HG03064 (cell line): ENCODE measurements at regions not wholly inside any gene's neighbourhood (a gene's known extent, or its start where the extent isn't known, plus 50 kb on each side); places are given as distances from the start of the nearest gene placed in this dataset.
"Not testable (repeated sequence)": the region's sequence is repeated elsewhere in the genome, so short reads cannot be mapped to it uniquely, and the experiment has no call there.

Experiments used
- ATAC-seq: cut with Tn5 transposase; IDR thresholded peaks from one replicate; pipeline ENCODE4 v1.9.1; 2021; ENCODE audit warnings: low read depth; ENCODE audit not compliant: unreplicated experiment

DNA sequence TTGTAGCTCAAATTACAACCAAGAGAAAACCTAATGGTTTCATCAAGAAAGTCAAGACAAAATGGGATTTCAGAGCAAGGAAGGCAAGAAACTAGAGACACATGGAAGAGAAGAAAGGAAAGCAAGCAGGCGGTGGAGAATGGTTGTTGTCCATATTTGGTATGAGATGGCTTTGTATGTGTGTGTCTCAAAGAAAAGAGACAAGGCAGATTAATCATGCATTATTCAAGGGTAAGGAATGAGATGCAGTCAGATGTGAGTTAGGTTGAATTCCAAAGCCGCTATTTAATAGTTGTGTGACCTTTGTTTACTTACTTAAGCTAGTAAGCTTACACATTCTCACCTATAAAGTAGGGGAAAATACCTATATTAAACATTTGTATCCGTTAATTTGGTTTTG, 1029.6 kb downstream of the CDH11 start:
- no peak for ATAC-seq

DNA sequence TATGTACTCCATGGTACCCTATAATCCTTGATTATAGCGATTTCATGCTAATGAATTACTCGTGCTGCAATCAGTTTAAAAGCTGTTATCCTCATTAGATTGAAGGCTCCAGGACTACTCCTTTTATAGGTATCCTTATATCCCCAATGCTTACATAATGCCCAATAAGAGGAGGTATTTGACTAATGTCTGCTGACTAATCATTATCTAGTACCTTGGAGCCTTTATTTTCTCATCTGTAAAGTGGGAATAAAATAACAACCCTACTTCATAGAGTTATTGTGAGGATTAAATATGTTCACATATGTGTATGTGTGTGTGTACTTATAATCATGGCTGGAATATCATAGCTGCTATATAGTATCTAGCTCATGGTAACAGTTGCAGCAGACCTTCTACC, 1031.5 kb downstream of the CDH11 start:
- ATAC-seq: no peak

DNA sequence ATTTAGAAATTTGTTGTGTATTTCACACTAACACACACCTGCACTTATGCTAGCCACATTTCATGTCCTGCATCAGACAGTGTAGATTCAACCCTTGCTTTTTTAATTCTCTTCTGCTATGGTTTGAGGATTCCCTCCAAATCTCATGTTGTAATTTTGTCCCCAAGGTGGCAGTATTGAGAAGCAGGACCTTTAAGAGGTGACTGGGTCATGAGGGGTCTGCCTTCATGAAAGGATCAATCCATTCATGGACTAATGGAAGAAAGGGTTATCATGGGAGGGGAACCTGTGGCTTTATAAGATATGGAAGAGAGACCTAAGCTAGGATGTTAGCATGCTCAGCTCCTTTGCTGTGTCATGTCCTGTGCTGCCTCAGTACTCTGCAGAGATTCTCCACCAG, 1032.2 kb downstream of the CDH11 start:
- no peak for ATAC-seq

DNA sequence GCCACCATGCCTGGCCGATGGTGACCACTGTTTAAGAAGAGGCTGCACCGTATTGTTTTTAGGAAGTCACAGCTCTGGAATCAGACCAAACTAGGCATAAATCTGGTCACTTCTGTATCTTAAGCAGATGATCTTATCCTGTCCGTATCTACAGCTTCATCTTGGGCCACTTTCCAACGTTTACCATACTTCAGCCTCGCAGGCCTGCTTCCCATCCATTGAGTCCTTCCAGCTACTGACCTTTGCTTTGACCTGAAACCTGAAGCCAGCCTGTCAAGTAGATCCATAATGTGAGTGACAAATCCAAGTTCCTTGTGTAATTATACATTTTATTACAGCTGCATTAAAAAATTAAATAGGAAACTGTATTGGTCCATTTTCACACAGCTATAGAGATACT, 1033.0 kb downstream of the CDH11 start:
- no peak for ATAC-seq

DNA sequence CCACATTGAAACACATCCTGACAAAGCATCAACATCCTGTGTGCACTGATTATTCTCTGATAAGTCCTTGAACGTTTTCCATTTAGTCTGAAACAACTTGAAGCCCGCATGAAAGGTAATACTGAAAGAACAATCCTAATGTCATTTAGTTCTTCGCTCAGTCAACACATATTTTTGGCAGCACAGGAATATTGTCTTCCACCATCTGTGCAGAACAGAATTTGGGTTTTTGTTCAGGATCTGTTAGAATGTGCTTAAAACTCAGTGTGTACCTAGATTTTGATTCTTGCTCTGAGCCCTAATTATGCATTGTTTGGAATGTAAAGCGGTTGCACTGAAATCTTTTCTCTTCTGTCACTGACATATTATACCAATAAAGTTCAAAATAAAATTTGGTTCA, 1036.6 kb downstream of the CDH11 start:
- ATAC-seq: no peak

DNA sequence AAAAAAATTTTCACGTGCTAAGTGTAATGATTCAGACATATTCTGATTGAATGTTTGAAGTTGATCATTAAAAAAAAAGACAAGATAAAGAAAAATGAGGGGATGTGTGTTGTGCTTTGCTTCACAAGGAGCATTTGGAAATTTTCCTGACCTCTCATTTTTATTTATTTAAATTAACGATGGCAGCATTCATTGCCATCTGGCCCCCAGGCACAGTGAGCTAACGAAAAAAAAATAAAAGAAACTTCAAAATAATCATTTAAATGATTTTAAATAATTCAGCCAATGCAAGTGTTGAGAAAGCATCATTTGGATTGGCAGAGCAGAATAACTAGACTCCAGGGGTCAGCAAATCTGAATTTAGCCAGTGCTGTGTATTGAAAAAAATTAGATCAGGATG, 1037.2 kb downstream of the CDH11 start:
- ATAC-seq: no peak

DNA sequence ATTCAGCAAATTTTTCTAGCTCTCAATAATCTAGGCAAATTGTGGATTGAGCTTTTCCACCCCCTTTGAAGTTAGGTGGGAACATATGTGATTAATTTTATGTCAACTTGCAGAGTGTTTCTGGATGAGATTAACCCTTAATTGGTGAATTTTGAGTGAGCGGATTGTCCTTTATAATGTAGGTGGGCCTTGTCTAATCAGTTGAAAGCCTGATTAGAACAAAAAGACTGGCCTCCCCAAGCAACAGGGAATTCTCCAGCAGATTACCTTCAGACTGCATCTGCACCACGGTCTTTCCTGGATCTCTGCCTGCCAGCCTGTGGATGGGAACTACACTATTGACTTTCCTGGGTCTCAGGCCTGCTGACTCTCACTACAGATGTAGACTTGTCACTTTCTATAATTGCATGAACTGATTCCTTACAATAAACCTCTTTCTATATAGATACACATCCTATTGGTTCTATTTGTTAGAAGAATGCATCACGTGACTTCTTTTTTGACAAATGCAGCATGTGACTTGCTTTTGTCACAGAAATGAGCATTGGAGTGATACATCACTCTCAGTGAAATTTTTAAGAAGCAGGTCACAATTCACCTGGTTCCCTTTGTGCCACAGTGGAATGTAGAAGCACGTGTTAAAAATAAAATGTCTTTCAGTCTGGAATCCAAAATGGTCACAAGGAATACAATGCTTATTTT, 1038.3 kb downstream of the CDH11 start:
- ATAC-seq: no peak

DNA sequence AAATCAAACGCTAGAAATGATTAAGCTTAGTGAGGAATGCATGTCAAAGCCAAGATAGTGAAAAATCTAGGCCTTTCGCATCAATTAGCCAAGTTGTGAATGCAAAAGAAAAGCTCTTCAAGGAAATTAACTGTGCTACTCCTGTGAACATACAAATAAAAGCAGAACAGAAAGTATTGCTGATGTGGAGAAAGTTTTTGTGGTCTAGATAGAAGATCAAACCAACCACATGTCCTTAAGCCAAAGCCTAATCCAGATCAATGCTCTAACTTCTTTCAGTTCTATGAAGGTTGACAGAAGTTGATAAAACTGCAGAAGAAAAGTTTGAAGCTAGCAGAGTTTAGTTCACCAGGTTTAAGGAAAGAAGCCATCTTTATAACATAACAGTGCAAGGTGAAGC, 1044.6 kb downstream of the CDH11 start:
- no peak for ATAC-seq

DNA sequence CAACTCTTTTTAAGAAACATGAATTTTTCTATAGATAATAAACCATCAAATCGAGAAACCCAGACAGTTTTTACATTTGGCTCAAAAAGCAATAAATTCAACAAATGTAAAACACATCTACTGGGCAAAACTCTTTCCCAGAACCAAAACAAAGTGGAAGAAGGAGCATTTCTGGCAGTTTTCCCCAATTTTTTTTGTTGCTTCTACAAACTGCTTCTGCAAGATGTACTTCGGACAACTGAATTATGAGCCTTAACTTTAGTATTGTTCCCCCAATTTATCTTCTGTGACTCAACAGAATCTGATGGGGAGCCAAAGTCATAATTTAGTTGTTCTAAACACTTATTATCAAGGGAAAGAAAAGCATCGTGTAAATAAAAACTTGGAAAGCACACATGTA, 1047.2 kb downstream of the CDH11 start:
- no peak for ATAC-seq

DNA sequence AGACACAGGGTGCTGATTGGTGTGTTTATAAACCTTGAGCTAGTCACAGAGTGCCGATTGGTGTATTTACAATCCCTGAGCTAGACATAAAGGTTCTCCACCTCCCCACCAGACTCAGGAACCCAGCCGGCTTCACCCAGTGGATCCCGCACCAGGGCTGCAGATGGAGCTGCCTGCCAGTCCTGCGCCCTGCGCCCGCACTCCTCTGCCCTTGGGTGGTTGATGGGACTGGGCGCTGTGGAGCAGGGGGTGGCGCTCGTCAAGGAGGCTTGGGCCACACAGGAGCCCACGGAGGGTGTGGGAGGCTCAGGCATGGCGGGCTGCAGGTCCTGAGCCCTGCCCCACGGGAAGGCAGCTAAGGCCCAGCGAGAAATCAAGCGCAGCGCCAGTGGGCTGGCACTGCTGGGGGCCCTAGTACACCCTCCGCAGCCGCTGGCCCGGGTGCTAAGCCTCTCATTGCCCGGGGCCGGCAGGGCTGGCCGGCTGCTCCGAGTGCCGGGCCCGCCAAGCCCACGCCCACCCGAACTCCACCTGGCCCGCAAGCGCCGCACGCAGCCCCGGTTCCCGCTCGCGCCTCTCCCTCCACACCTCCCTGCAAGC, 1049.6 kb downstream of the CDH11 start:
- not testable (repeated sequence) for ATAC-seq

DNA sequence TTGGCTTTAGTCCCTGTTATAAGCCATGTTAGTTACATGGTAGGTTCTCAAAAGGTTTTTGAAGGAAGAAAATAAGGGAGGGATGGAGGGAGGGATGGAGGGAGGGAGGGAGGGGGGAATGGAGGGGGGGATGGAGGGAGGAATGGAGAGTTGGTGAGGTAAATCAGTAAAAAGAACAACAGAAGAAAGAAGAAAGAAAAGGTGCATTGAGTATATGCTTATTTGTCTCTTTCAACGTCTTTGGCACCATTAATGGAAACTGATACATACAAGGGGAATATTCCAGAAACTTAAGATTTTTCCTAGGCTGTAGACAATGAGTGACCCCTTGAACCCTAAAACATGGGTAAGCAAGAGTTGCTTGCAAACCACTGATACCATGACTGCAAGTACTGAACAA, 1056.3 kb downstream of the CDH11 start:
- no peak for ATAC-seq

DNA sequence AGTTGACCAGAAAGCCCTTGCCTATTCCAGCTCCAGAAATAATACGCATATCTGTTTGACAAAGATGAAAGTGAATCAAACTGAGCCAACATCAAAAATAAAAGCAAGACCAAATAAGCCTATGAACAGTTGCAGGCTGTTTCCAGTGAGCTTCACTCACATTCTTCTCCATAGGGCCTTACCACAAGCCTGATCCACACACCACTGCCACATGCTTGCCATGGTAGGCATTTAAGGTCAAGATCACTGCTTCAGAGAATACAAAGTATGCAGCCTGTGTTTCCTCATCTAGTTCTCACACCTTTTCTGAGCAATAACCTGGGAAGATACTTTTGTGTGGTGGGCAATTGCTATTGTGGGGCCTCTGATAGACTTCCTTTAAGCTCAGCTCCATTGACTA, 1060.2 kb downstream of the CDH11 start:
- ATAC-seq: no peak

DNA sequence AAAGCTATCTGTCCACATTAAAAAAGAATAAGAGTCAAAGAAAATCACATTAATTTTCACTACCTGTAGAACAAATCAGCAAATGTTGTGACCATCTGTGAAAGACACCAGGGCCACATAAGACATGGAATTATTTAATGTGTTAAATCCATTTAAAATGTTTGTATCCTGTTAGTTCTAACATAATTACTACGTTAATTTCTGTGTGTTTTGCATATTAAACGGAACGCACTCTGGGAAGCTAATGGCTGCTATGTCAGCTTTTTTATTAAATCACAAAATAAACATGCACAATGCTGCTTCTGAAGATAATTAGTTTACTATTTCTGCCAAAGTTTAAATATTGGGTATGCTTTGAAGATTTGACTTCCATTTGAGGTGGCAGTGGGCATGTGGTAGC, 1061.2 kb downstream of the CDH11 start:
- no peak for ATAC-seq

DNA sequence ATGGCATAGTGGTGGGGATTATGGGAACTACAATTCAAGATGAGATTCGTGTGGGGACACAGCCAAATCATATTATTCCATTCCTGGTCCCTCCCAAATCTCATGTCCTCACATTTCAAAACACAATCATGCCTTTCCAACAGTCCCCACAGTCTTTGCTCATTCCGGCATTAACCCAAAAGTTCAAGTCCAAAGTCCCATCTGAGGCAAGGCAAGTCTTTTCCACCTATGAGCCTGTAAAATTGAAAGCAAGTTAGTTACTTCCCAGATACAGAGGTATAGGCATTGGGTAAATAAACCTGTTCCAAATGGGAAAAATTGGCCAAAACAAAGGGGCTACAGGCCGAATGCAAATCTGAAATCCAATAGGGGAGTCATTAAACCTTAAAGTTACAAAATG, 1063.2 kb downstream of the CDH11 start:
- no peak for ATAC-seq

DNA sequence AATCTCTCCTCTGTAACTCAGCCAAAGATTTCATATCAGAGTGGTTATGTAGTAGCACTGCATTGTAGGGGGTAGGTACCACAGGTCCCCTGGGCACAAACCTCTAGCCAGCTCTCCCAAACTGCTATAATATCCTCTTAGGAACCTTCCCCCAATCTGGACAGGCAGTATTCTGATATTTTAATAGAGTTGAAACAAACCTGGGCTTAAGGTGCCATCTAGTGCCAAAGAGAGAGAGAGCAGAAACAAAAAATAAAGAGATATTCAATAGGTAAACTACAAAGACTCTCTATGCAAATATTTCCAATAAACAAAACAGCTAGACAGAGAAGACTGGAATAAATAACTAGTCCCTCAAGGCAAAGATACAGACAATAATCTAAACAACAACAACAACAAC, 1070.0 kb downstream of the CDH11 start:
- ATAC-seq: no peak

DNA sequence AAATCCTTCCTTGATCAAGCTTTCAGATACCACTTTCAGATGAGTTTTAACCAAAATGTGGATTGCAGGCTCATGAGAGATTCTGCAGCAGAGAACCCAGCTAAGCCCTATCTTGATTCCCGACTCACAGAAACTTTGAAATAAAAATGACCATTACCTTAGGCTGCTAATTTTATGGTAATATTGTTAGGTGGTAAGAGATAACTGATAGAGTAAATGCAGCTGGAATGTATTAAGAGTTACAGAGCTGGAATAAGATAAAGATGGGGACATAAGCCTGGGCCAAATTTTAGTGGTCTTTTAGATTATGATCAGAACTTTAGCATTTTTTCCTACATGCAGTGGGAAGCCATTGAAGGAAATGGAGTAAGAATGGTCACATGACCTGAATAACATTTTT, 1074.0 kb downstream of the CDH11 start:
- ATAC-seq: no peak

DNA sequence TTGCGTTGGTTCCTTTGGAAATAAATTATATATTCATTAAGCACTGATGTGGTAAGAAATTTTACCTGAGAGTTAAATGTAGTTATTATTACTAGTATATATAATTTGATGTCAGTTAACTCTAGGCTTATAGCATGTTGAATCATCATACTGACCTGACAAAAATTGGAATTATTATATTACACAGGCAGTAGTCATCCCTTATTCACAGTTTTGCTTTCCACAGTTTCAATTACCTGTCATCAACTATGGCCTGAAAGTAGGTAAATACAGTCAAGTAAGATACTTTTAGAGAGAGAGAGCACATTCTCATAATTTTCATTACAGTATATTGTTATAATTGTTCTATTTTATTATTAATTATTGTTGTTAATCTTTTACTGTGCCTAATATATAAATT, 1074.7 kb downstream of the CDH11 start:
- ATAC-seq: no peak

DNA sequence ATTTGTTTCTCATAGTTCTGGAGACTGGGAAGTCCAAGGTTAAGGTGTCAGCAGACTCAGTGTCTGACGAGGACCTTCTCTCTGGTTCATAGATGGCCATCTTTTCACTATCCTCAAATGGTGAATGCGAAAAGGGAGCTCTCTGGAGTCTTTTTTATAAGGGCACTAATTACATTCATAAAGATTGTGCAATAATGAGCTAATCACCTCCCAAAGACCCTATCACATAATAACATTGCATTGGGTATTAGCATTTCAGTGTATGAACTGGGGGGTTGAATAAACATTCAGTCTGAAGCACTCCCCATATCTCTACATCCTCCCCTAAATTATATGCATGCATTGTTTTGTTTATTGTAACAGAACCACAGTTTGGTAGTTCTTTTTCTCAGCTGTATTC, 1086.5 kb downstream of the CDH11 start:
- ATAC-seq: no peak

DNA sequence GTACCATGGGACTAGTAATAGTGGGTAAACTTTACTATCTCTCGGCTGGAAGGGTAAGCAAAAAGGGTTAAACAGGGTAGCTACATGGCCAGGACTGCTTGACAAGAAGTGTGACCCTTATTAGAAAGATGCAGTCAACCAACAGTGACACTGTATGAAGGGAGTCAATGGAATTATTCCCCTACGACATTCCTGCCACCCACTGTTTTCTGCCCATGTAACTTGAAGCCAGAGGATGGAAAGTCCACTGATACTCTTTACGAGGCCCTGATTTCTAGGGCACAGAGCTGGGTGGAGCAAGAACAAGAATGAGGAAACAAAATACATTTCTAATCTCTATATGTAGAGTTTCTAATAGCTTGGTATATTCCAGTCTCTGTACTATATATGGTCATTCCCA, 1102.5 kb downstream of the CDH11 start:
- no peak for ATAC-seq

DNA sequence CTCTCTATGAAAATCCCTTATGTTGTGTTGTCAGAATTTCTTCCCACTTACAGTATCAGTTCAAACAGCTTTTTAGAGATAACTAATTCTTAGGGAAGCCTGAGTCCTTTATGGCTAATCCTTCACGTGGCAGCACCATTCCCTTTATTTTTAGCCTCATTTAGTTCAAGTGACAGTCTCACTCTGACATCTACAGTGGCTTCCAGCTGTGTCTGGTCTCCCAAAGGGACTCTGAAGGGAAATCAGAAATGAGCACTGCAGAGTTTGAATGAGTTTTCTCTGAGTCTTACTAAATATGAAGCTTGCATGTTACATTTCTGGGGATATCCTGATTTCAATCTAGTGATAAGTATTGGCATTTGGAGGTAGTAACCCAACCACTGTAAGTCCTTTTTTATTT, 1104.1 kb downstream of the CDH11 start:
- ATAC-seq: no peak

DNA sequence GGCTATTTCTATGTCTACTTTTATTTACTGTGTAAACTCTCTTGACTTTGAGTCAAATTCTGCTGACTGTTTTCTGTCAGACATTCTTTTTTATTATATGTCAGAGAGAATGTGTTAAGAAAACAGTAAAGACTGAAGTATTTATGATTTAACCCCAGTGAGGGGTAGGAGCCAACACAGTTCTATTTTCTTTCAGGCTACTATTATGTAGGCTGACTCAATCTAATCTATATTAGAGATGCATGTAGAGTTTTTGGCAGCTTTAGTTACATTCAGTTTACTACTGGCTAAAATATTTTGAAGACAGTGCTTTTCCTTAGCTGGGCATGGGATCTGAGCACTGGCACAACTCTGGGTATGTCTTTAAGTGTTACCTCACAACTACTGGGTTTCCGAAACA, 1108.0 kb downstream of the CDH11 start:
- ATAC-seq: no peak

DNA sequence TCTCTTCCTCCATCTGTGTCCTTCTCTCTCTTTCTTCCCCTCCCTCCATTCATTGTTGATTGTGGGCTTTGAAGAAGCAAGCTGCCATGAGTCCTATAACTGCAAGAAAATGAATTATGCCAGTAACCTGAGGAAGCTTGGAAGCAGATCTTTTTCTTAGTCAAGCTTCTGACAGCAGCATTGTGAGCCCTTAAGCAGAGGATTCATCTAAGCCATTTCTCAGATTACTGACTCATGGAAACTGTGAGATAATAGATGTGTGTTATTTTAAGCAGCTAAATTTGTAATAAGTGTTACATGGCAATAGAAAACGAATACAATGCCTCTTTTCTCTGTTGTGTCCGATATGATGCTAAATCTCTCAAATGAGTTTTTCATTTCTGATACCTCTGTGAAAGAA, 1109.7 kb downstream of the CDH11 start:
- no peak for ATAC-seq

DNA sequence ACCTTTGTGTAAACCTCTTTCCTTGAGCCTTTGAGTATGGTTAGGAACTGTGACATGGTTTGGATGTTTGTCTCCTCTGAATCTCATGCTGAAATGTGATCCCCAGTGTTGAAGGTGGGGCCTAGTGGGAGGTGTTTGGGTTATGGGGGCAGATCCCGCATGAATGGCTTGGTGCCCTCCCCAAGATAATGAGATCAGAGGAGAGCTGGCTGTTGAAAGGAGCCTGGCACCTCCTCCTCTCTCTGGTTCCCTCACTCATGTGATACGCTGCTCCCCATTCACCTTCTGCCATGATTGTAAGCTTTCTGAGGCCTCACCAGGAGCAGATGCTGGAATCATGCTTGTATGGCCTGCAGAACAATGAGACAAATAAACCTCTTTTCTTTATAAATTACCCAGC, 1110.2 kb downstream of the CDH11 start:
- ATAC-seq: no peak
